ENCODE measurements at regions not wholly inside any gene's neighbourhood (a gene's known extent, or its start where the extent isn't known, plus 50 kb on each side); places are given as distances from the start of the nearest gene placed in this dataset.

DNA sequence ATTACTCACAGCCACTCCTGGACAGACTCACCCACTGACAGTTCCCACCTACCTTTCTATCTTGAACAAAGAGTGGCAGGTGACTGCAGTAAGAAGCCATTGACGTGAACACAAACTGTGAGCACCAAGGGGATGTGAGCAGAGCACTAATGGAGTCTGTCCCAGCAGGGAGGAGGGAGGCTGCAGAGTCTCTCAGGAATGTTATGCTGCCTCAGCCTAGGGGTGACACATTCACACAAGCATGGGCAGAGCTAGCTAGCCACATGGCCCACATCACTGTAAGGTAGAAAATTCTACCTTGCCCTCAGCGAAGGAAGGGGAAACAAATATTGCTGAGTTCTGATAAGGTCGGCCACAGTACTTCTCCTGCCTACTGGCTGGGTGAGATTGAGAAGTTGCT is 56.8 kb upstream of the PTGFRN start:
- in situ Hi-C loops (cut with MboI; ENCODE audit: low sequenced_read_pairs) (no loop called here), intact Hi-C loops (cut with micrococcal nuclease) (no loop called here), dilution Hi-C loops (cut with HindIII; ENCODE audit: low sequenced_read_pairs, unreplicated experiment) (no loop called here)
- no peak overlapping the region for H2BK15ac ChIP-seq (ENCODE audit: low read depth, low read length)
- no TSS peak for BruUV-seq (replicated peaks)
- H3K4me2 ChIP-seq (ENCODE audit: low read depth, low read length) = no peak overlapping the region
- DNase-seq (no peak), ATAC-seq (ENCODE audit: low read depth) (no peak)
- H3K9me3 ChIP-seq (ENCODE audit: control insufficient read depth, insufficient read depth, low read length) = no peaks in the 10 kb centered on the region
- ChIA-PET POLR2A (ENCODE audit: unreplicated experiment) (no interaction called here), CTCF (no interaction called here)
- no peak overlapping the region for H4K5ac ChIP-seq (ENCODE audit: low read depth, low read length)
- H2AK9ac ChIP-seq (replicated peaks; ENCODE audit: low read depth, low read length, poor library complexity) = no peak overlapping the region
- H2BK20ac ChIP-seq (ENCODE audit: low read depth, low read length) = no peak overlapping the region
- H3K18ac ChIP-seq (ENCODE audit: low read depth, low read length) = no peak overlapping the region
- H3K56ac ChIP-seq (ENCODE audit: extremely low read depth, insufficient read depth, low read length) = no peak overlapping the region
- no peak overlapping the region for H2BK120ac ChIP-seq (ENCODE audit: low read depth, low read length)
- H3K14ac ChIP-seq (replicated peaks; ENCODE audit: low read depth, low read length) = no peak overlapping the region
- no peaks in the 10 kb centered on the region for H3K79me1 ChIP-seq (ENCODE audit: low read depth in 1 of 2, low read length in 2 of 2)
- no CpG with 5 or more reads among the region's 3 CpGs for WGBS, 2 experiments (ENCODE audit: extremely low coverage in 2 of 2, insufficient read length in 1 of 2)
- H3K9me1 ChIP-seq (ENCODE audit: insufficient read depth, low read length) = no peaks in the 10 kb centered on the region
- H4K91ac ChIP-seq (ENCODE audit: insufficient read depth, low read depth, low read length) = no peak overlapping the region
- no peaks in the 10 kb centered on the region for H3K27me3 ChIP-seq (ENCODE audit: control insufficient read depth, insufficient read depth, low read length)
- no peak overlapping the region for H3K9ac ChIP-seq (ENCODE audit: low read depth, low read length)
- H3K4me3 ChIP-seq (ENCODE audit: insufficient read depth, low read depth, low read length) = no peak overlapping the region
- H4K20me1 ChIP-seq (ENCODE audit: insufficient read depth, low read length) = no peaks in the 10 kb centered on the region
- no peak overlapping the region for H3K4ac ChIP-seq (ENCODE audit: low read depth, low read length)
- no peak overlapping the region for H2AFZ ChIP-seq (replicated peaks; ENCODE audit: low read length, poor library complexity)
- H3K4me1 ChIP-seq (ENCODE audit: control insufficient read depth, insufficient read depth, low read length) = no peaks in the 10 kb centered on the region
- H4K8ac ChIP-seq (ENCODE audit: low read depth in 2 of 2, low read length in 2 of 2) = no peak overlapping the region
- H2BK5ac ChIP-seq (ENCODE audit: low read depth, low read length, poor library complexity, severe bottlenecking) = no peak overlapping the region
- TF ChIP-seq MAFK (IDR thresholded peaks at IDR 0.05; ENCODE audit: low read depth, low read length) (no peak), NFE2L2 (IDR thresholded peaks at IDR 0.05; ENCODE audit: low read depth, low read length) (no peak), RCOR1 (IDR thresholded peaks at IDR 0.05; ENCODE audit: insufficient replicate concordance, low read length) (no peak), CEBPB (IDR thresholded peaks at IDR 0.05; ENCODE audit: low read depth, low read length) (no peak), SMC3 (IDR thresholded peaks at IDR 0.05; ENCODE audit: low read depth, low read length) (no peak), BHLHE40 (IDR thresholded peaks at IDR 0.05; ENCODE audit: low read depth, low read length) (no peak), MXI1 (IDR thresholded peaks at IDR 0.05; ENCODE audit: borderline replicate concordance, low read depth, low read length) (no peak), RAD21 (IDR thresholded peaks at IDR 0.05; ENCODE audit: low read length) (no peak), MAZ (IDR thresholded peaks at IDR 0.05; ENCODE audit: borderline replicate concordance, low read depth, low read length) (no peak), FOS (IDR thresholded peaks at IDR 0.05; ENCODE audit: low read depth, low read length) (no peak)
- TF ChIP-seq, protein P1, sequence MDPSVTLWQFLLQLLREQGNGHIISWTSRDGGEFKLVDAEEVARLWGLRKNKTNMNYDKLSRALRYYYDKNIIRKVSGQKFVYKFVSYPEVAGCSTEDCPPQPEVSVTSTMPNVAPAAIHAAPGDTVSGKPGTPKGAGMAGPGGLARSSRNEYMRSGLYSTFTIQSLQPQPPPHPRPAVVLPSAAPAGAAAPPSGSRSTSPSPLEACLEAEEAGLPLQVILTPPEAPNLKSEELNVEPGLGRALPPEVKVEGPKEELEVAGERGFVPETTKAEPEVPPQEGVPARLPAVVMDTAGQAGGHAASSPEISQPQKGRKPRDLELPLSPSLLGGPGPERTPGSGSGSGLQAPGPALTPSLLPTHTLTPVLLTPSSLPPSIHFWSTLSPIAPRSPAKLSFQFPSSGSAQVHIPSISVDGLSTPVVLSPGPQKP (IDR thresholded peaks at IDR 0.05; ENCODE audit: borderline replicate concordance, low read depth, low read length) = no peak
- TF ChIP-seq, protein P2, sequence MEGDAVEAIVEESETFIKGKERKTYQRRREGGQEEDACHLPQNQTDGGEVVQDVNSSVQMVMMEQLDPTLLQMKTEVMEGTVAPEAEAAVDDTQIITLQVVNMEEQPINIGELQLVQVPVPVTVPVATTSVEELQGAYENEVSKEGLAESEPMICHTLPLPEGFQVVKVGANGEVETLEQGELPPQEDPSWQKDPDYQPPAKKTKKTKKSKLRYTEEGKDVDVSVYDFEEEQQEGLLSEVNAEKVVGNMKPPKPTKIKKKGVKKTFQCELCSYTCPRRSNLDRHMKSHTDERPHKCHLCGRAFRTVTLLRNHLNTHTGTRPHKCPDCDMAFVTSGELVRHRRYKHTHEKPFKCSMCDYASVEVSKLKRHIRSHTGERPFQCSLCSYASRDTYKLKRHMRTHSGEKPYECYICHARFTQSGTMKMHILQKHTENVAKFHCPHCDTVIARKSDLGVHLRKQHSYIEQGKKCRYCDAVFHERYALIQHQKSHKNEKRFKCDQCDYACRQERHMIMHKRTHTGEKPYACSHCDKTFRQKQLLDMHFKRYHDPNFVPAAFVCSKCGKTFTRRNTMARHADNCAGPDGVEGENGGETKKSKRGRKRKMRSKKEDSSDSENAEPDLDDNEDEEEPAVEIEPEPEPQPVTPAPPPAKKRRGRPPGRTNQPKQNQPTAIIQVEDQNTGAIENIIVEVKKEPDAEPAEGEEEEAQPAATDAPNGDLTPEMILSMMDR (conservative IDR thresholded peaks at IDR 0.05; ENCODE audit: low read depth, low read length) = no peak
- H3K27ac ChIP-seq (ENCODE audit: insufficient read depth, low read length) = no peak overlapping the region
- H3K36me3 ChIP-seq (ENCODE audit: control insufficient read depth, insufficient read depth, low read length) = no peaks in the 10 kb centered on the region
- no peak overlapping the region for H2AK5ac ChIP-seq (ENCODE audit: low read depth, low read length)
- H3K23ac ChIP-seq (ENCODE audit: low read depth, low read length) = no peak overlapping the region

Measured in IMR-90 (cell line).